HG03066 (cell line): ENCODE measurements at regions not wholly inside any gene's neighbourhood (a gene's known extent, or its start where the extent isn't known, plus 50 kb on each side); places are given as distances from the start of the nearest gene placed in this dataset.
A peak's percentile ranks its signal among the peaks of the same experiment; 100 is the strongest.

Experiments used
- ATAC-seq: cut with Tn5 transposase; IDR thresholded peaks from one replicate; pipeline ENCODE4 v1.9.1; 2021; ENCODE audit warnings: low read depth; ENCODE audit not compliant: unreplicated experiment

DNA sequence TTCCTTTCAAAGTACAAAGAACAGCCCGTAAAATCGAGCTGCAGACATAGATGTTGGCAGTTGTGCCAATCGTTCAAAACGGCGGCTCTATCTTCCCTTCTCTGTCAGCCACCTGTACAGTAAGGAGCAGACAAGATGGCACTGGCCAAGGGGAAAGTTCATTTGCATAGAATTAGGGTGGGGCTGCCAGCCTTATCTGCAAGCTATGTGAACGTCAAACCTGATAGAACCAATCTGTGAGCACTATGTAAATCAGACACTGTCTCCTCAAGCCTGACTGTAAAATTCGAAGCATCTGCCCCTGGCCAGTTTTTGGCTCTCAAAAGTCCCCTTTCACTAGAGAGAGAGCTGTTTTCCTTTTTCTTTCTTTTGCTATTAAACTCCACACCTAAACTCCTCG is 374.5 kb downstream of the EPM2A start:
- ATAC-seq = no peak

DNA sequence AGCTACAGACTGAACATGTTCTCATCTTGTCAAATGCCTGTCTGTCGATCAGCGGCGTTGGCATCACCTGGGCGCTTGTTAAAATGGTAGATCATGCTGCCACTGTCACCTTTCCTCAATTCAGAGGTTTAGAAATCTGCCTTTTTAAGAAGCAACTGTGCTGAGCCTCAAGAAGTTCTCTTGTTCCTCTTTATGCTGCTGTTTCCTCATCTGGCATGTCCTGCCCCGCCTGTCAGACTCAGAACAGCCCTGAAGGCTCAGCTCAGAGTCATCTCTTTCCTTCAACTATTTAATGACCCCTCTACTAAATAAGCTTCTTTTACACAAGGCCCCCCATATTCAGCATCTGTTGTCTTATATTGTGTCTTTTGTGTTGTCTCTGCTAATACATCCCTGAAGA is 368.2 kb downstream of the EPM2A start:
- no peak for ATAC-seq

DNA sequence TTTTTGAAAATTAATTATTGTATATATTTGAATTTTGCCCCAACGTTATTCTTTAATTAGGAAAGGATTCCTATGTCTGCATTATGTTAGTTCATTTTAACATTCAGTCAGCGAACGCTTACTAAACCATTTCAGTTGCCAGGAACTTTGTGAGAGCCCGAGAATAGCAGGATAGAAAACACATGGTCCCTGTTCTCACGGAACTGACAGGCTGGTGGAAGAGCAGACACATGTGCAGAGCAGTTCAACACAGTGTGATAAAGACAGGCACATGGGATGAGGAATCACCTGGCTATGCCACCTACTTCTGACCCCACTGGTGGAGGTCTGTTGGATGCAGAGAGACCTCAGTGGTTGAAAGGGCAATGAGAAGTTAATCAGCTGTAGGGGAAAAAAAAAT is 367.2 kb downstream of the EPM2A start:
- ATAC-seq = no peak

DNA sequence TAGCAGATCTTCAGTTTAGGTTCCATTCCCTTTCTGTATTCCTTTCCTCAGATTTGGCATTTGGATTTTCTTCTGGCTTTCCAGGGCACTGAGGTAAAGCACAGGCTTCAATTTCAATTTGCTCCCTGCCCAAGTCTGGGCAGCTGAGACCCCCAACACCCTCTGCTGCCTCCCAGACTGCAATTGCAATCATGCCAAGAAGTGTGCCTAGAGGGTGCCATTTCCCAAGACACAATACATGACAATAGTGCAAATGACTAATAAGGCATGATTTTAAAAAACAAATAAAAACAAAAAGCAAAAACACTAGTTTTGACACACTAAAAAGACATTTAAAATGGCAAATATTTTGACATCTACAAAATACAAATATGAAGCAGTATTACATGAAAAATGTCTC is 364.8 kb downstream of the EPM2A start:
- no peak for ATAC-seq

DNA sequence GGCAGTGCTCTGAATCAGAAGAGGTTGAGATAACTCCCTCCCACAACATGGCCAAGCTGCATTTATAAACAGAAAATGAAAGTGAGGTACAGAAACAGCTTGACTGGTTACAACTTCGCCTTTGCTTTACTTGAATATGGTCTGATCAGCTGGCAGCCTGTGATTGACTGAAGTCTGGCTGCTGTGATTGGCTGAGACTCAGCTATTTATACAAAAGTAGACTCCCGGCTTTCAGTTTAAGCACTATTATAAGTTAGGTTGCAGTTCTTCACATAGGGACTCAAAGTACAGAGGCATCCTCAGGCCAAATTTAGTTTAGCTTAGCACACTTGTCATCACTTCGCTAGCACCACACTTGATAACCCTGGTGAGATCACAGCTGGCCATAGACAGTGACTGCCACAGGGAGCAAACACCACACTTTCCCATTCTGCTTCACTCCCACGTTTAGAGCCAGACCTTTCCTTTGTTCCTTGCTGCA is 362.6 kb downstream of the EPM2A start:
- ATAC-seq = peak; percentile 95

DNA sequence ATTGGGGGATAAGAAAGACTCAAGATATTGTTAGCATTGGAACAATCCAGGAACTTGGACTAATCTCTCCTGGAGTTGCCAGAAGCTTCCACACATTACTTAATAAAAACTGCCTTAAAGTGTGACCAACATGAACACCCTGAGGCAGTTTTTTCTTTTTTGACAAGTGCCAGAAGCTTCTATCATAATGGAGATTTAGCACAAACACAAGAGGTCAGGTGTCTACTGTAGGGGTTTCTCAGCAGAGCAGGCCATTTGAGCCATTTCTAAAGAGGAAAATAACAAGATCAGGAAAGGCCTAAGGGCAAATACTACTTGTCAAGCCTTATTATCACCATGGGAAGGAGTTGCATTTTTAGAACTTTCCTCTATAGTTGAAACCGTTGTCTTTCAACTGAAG is 361.5 kb downstream of the EPM2A start:
- ATAC-seq = no peak

DNA sequence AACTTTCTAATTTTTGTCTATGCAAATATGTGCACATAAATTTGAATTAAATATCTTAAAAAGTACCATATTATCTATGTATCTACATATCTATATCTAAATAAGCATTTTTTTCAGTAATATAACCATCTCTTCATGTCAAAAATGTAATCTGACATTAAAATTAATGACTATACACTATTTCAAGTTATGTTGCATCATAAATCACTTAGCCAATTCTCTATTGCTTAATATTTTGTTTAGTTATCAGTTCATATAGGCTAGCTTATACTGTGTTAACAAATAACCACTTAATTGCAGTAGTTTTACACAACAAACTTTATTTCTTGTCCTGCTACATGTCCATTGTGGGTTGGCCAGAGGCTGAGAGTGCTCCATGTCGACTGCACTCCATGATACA is 360.8 kb downstream of the EPM2A start:
- ATAC-seq = no peak

DNA sequence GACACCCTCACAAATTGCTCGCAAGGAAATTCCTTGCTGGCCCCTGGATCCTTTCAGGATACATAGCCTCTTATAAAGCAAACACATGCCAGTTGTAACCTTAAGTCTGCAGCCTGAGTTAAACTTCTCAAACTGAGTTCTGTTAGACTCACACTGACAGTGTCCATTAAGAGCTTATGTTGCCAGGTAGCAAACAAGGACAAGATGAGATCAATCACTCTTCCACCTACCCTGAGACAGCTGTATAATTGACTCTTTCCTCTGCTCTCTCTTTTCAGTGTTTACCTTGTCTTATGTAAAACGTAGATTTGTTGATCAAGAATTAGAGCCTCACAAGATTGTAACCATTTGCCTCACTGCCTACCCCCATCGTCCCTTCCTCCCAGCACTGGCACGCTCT is 359.8 kb downstream of the EPM2A start:
- ATAC-seq = no peak

DNA sequence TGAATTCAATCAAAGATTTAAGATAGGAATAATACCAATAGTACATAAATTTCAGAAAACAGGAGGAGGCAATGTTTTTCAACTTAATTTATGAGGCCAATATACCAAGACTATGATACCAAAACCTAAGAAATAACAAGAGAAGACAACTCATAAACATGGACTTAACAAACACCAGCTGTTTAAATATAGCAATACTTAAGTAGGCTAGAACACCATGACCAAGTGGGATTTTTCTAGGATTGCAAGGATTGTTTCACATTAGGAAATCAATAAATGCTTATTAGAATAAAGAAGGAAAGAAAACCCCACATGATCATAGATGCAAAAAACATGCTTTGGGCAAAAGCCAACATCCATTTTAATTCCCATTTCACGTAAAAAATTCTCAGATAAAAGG is 355.1 kb downstream of the EPM2A start:
- ATAC-seq = no peak

DNA sequence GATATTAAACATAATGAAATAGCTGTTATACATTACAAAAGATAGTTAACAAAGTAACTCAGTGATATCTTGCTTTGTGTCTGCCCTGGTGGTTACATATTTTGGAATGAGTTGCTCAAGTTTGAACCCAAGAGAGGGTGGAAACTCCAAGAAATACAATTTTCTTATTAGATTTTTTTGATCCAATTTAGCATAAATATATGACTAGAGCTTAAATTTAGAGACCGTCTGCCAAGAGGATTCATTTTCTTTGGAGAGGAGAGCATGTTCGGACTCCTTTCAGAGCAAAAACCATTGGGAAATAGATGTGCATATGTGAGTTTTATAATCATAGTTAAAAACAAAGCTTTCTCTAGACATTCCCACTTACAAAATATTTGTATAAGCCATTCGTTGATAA is 353.4 kb downstream of the EPM2A start:
- ATAC-seq = no peak

DNA sequence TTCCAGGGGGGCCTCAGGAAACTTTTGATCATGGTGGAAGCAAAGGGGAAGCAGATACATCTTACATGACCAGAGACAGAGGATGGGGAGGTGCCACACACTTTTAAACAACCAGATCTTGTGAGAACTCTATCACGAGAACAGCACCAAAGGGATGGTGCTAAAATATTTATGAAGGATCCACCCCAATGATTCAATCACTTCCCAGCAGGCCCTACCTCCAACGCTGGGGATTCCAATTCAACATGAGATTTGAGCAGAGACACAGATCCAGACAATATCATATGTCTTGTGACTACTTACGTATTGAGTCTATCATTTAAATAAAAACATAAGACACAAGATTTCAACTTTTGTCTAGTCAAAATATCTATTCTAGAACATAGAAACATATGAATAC is 351.9 kb downstream of the EPM2A start:
- ATAC-seq = no peak

DNA sequence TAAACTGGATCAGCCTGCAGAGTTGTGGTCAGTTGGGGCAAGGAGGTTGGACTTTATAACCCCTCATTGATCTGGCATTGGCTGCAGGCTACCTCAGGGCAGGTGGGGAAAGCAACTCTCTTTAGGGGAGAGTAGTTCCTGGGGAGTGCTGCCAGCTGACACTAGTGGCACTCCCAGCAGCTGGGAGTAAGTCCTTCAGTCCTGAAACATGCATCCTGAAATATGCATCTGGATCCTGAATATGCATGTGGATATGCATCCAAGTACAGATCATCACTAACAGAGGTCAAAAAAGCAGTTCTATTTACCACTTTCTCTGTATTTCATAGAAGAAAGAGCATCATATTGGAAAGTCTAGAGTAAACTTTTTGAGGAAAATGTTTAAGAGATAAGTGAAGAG is 350.8 kb downstream of the EPM2A start:
- ATAC-seq = no peak

DNA sequence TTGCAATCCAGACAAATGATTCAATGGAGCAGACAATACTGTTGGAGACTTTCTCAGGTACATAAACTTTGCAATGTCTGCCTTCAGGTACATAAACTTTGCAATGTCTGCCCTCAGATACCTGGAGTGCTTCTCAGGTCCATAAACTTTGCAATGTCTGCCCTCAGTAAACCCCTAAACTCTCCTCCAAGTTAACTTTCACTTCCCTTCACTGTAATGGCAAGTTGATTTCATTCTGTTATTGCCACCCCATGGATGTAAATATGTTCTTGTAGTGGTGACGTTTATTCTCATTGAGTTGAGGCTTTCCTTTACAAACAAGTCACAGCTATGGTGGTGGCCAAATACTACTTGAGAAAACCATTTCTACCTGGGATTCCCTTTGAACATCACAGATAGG is 338.8 kb downstream of the EPM2A start:
- ATAC-seq = no peak

DNA sequence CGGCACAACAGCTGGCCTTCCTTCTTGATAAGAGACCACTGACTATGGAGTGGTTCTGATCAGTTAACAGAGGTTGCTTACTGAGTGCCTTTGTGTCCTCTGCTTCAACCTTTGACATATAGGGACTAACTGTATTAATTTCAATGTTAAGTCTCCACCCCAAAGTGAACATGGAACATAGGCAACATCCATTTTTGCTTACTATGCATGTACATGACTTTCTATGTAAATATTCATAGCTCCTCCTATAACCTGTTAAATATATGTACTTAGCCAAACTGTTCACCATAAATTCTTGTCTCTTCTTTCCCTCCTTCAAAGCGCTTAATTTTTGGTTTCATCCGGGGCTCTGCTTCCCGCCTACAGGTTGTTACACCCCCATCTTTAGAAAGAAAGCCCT is 334.8 kb downstream of the EPM2A start:
- no peak for ATAC-seq

DNA sequence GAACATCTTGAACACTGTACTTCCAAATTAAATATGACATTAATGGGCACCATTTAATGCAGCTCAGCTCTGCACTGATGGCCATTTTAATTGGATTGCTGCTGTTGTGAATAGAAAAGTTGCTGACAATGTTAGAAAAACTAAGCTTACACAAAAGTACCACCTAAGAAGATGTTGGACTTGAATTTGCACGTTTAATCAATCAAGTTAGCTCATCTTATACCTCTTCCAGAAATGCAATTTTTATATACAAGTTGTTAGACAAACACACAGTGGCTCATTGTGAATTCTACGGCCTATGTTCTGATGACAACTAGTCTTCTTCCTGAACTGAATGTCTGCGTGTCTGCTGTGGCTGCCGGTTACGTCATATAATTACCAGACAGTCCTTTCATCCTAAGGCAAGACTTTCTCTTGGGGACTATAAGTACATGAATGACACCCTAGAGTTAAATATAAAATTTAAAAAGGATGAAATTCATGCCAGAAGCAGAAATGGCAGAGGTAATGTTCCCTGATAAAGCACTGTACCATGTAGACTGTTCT is 330.2 kb downstream of the EPM2A start:
- no peak for ATAC-seq

DNA sequence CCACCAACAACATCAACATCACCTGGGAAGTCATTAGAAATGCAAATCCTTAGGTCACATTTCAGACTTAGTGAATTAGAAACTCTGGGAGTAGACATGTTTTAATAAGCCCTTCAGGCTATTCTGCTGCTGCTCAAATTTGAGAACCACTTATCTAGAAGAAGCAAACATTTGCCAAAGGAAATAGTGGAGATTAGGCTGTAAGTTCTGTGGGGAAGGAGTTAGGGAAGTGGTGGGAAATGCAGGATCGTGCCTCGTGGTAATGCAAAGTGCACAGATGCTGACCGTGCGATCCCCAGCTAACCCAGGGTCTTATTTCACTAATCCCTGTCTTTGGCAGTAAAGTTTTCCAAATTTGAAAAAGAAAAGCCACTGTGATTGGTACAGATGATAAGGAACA is 328.5 kb downstream of the EPM2A start:
- ATAC-seq = no peak

DNA sequence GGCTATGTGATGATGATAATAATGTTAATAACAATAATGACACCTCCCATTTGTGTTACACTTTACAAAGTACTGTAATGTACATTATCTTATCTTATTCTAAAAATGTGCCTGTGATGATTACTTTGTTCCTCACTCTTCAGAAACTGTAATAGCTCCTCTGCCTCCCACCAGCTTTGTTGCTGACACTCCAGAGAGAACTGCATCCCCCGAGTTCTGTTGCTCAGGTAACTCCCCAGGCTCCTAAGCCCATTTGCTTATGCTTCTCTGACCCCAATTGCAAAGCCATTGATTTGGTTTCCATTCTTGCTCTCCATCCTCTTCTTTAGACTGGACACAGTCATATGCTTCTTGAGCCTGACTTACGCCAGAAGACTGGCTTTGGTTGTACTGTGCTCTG is 319.7 kb downstream of the EPM2A start:
- ATAC-seq = no peak

DNA sequence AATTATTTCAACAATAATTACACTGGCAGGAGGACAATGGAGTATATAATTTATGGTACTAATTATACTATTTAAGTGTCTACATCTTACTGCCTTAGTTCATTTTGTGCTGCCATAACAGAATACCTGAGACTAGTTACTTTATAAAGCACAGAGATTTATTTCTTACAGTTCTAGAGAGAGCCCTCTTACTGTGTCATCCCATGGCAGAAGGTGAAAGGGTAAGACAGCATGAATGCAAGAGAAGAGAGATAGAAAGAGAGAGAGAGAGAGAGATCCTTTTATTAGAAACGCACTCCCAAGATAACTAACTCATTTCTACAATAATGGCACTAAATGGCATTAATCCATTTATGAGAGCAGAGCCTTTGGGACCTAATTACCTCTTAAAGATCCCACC is 314.7 kb downstream of the EPM2A start:
- ATAC-seq = no peak

DNA sequence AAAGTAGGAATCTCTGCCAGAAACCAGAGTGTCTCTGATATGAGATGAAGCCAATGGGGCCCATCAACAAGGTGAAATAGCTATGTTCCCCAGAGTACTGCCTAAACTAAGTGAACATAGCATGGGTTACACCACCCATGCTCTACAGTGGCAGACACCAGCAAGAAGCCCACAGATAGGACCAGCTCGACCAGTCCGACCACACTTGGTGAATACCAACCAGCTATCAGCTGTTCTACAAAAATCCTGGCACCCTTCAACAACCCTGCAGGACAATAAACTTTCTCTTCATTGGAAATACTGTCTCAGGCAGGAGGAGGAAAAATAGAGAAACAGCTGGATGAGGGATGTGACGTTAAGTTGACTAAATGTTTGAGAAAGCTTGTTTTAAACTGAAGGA is 311.4 kb downstream of the EPM2A start:
- no peak for ATAC-seq

DNA sequence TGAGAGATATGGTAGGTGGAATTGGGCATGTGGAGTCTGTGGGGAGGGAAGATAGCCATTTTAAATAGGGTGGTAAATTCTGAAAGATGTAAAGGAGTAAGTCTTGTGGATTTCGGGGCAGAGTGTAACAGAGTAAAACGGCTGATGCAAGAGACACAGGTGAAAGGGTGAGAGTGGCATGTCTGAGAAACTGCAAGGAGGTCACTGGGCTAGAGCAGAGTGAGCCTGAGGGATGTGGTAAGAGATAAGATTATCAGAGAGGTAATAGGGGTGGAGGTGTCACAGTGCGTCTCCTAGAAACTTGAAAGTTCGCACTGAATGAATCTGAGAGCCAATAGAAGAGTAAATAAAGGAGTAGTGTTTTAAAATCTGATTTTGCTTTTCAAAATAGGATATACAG is 308.1 kb downstream of the EPM2A start:
- no peak for ATAC-seq

DNA sequence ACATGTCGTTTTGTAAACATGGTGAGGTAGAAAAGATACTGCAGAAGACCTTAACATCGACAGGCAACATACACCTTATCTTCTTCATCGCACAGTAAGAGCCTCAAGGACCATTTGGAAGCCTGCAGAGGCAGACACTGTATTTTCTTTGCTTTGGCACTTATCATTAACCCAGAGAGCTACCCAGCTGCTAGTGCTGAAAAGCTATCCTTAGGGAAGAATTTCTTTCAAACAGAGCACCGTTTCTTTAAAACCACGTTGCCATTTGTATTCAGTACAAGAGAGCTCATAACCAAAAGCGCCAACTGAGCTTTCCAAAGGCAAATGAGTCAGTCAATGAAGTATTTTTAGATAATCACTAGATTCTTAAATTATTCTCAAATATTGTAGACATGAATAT is 306.6 kb downstream of the EPM2A start:
- no peak for ATAC-seq

DNA sequence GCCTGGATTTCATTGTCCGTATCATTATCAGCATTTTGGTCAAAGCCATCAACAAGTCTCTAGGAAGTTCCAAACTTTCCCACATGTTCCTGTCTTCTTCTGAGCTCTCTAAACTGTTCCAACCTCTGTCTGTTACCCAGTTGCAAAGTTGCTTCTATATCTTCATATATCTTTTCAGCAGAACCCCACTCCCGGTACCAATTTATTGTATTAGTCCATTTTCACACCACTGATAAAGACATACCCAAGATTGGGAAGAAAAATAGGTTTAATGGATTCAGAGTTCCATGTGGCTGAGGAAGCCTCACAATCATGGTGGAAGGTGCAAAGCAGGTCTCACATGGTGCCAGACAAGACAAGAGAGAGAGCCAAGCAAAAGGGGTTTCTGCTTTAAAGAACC is 293.2 kb downstream of the EPM2A start:
- ATAC-seq = no peak

DNA sequence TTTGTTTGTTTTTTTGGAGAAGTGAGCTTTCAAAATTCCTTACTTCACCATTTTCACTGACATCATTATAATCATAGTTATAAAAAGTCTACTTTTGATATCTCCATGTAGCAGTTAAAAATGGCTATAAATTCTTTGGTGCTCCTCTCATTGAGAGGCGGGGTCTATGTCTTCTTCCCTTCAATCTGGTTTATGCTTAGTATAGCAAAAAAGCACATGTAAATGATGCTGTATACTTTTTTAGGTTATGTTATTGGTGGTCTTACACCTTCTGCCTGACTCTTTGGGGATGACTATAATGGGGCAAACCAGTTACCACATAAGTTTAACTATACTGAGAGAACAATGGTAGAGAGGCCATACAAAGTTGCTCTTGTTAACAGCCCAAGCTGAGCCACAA is 289.6 kb downstream of the EPM2A start:
- ATAC-seq = no peak
